BLaER1 (cell line): ENCODE measurements at regions not wholly inside any gene's neighbourhood (a gene's known extent, or its start where the extent isn't known, plus 50 kb on each side); places are given as distances from the start of the nearest gene placed in this dataset.

Experiments used
- H3K27ac ChIP-seq: shearing (Covaris generic); formaldehyde crosslinking; 2 replicates; pipeline ENCODE4 v1.8.1; 2022
- H3K27me3 ChIP-seq: shearing (Covaris generic); formaldehyde crosslinking; 2 replicates; pipeline ENCODE4 v1.8.1; 2022
- H3K36me3 ChIP-seq: shearing (Covaris generic); formaldehyde crosslinking; 2 replicates; pipeline ENCODE4 v1.8.1; 2022
- H3K4me1 ChIP-seq: shearing (Covaris generic); formaldehyde crosslinking; 2 replicates; pipeline ENCODE4 v1.8.1; 2022
- H3K4me2 ChIP-seq: shearing (Covaris generic); formaldehyde crosslinking; 2 replicates; pipeline ENCODE4 v1.8.1; 2022
- H3K4me3 ChIP-seq: shearing (Covaris generic); formaldehyde crosslinking; 2 replicates; pipeline ENCODE4 v1.8.1; 2022
- H3K9ac ChIP-seq: shearing (Covaris generic); formaldehyde crosslinking; 2 replicates; pipeline ENCODE4 v1.8.1; 2022
- H3K9me3 ChIP-seq: shearing (Covaris generic); formaldehyde crosslinking; 2 replicates; pipeline ENCODE4 v1.8.1; 2022
- H4K20me1 ChIP-seq: shearing (Covaris generic); formaldehyde crosslinking; 2 replicates; pipeline ENCODE4 v1.8.1; 2022
- Cebpa-rat ChIP-seq: shearing (Covaris generic); IDR thresholded peaks from 2 replicates; pipeline ENCODE4 v1.8.1; 2022

- no peaks in the 10 kb centered on the region for H3K36me3 ChIP-seq
- no peak overlapping the region for H3K4me3 ChIP-seq
- no peaks in the 10 kb centered on the region for H3K9me3 ChIP-seq
- H3K4me2 ChIP-seq, result no peak overlapping the region
- no peak for TF ChIP-seq Cebpa-rat
- no peak overlapping the region for H3K27ac ChIP-seq
- no peaks in the 10 kb centered on the region for H3K27me3 ChIP-seq
- peaks cover 3% of the 10 kb centered on the region for H3K4me1 ChIP-seq
- H3K9ac ChIP-seq, result no peak overlapping the region
- H4K20me1 ChIP-seq, result no peaks in the 10 kb centered on the region
Observed at GRCh38 chr7:25544254-25544653, 316.0 kb upstream of the NPVF start.

GRCh38 chr7:25545124-25546008 lies 317.1 kb upstream of the NPVF start:
- Histone ChIP-seq H3K4me2 (no peak overlapping the region), H3K27me3 (no peaks in the 10 kb centered on the region), H4K20me1 (no peaks in the 10 kb centered on the region), H3K4me1 (no peaks in the 10 kb centered on the region), H3K9ac (no peak overlapping the region), H3K9me3 (no peaks in the 10 kb centered on the region), H3K27ac (no peak overlapping the region), H3K4me3 (no peak overlapping the region), H3K36me3 (no peaks in the 10 kb centered on the region)
- no peak for TF ChIP-seq Cebpa-rat

- Histone ChIP-seq H3K9ac (no peak overlapping the region), H3K4me2 (no peak overlapping the region), H3K4me3 (no peak overlapping the region), H3K27ac (no peak overlapping the region), H3K4me1 (no peaks in the 10 kb centered on the region), H3K27me3 (no peaks in the 10 kb centered on the region), H3K9me3 (no peaks in the 10 kb centered on the region), H4K20me1 (no peaks in the 10 kb centered on the region), H3K36me3 (no peaks in the 10 kb centered on the region)
- TF ChIP-seq Cebpa-rat, result no peak
Observed at GRCh38 chr7:25546306-25546705, 318.0 kb upstream of the NPVF start.

DNA sequence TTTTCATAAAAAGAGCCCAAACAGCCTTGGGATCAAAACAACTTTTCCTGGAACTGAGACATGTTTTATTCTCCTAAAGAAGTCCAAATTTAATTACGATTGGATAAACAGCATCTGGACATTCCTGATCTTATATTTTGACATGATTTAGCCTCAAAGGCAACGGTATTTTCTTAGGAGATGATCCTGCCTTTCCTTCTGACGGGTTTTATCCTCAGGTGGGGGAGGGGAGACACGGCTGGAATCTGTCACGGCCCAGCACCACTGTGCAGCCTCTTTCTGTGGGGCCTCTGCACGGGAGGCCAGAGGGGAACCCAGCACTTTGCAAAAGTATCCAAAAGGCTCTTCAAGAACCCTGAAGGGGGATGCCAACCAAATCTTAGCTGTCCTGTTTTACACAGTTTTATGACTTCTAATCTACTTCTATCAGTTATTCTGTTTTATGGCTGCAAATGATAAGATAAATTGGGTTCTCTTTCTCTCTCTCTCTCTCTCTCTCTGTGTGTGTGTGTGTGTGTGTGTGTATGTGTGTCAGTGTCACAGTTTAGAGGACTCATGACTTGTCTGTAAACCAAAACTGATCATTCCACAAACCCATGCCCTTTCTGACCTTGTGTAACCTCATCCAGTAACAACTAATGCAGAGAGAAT lies 321.1 kb upstream of the NPVF start:
- H3K27me3 ChIP-seq, result no peaks in the 10 kb centered on the region
- H3K4me3 ChIP-seq, result no peak overlapping the region
- H4K20me1 ChIP-seq, result no peaks in the 10 kb centered on the region
- H3K4me2 ChIP-seq, result no peak overlapping the region
- H3K9ac ChIP-seq, result no peak overlapping the region
- no peak for TF ChIP-seq Cebpa-rat
- H3K27ac ChIP-seq, result no peak overlapping the region
- no peaks in the 10 kb centered on the region for H3K9me3 ChIP-seq
- H3K4me1 ChIP-seq, result peaks cover 16% of the 10 kb centered on the region
- no peaks in the 10 kb centered on the region for H3K36me3 ChIP-seq

DNA sequence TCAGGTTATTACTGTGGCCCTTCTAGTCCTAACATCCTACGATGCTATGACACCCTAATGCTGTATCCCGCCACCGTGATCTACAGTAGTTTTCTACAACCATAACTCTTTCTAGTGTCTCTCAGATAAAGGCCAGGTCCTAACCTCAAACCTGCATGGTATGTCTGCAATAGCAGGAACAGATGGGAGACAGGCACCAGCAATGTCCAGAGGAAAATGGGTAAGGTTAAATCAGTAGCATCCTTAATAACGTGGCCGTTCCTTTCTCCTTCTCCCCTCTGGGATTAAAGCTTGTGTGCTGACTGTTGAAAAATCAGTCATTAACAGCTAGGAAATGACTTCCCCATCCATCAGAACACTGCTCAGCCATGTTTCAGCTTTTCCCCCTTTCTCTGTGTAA lies 321.9 kb upstream of the NPVF start:
- Histone ChIP-seq H3K9me3 (no peaks in the 10 kb centered on the region), H3K27me3 (no peaks in the 10 kb centered on the region), H3K27ac (no peak overlapping the region), H3K4me3 (no peak overlapping the region), H3K36me3 (no peaks in the 10 kb centered on the region), H3K9ac (no peak overlapping the region), H3K4me2 (no peak overlapping the region), H4K20me1 (no peaks in the 10 kb centered on the region), H3K4me1 (peaks cover 16% of the 10 kb centered on the region)
- no peak for TF ChIP-seq Cebpa-rat

GRCh38 chr7:25552998-25553397 lies 324.7 kb upstream of the NPVF start:
- H3K4me1 ChIP-seq, result peaks cover 16% of the 10 kb centered on the region
- no peak overlapping the region for H3K4me3 ChIP-seq
- H4K20me1 ChIP-seq, result no peaks in the 10 kb centered on the region
- no peak overlapping the region for H3K27ac ChIP-seq
- no peaks in the 10 kb centered on the region for H3K27me3 ChIP-seq
- peak overlapping the region; percentile 66 for H3K4me2 ChIP-seq
- H3K36me3 ChIP-seq, result no peaks in the 10 kb centered on the region
- TF ChIP-seq Cebpa-rat, result no peak
- H3K9me3 ChIP-seq, result no peaks in the 10 kb centered on the region
- H3K9ac ChIP-seq, result no peak overlapping the region

DNA sequence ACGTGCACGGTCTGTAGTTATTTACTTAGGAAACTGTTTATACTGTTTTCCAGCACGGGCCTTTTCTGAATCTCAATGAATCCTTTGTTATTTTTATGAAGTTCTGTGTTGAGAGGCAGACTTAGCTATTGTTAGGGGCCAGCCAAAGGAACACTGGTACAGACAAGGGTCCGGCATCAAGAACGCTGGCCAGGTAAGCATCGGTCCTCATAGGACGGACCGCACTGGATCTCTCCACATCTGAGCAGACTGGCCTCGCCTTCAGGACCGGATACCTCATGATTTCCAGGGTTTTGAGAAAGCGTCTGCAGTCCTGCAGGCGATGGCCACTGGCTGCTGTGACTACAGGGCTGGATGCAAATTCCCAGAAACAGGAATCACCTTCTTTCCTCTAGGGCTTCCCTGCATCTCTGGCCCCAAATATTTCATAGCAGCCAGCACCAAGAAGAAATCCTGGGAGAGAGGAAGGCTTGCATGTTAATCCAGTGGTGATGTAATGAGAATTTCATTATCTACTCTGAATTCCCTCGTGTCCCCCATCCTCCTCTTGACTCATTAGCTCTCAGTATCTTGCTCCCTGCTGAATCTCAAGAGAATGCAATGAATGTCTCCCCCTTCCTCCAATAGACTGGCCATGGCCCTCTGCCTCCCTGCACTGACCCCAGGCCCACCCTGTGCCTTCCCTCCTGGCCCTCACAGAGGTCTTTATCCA lies 325.4 kb upstream of the NPVF start:
- Histone ChIP-seq H3K9ac (no peak overlapping the region), H3K36me3 (no peaks in the 10 kb centered on the region), H4K20me1 (no peaks in the 10 kb centered on the region), H3K27me3 (no peaks in the 10 kb centered on the region), H3K4me3 (no peak overlapping the region), H3K27ac (no peak overlapping the region), H3K4me2 (peak overlapping the region; percentile 66), H3K4me1 (peaks cover 16% of the 10 kb centered on the region), H3K9me3 (peaks cover 5% of the 10 kb centered on the region; the same call in 1 of the 2 replicates)
- TF ChIP-seq Cebpa-rat, result no peak

DNA sequence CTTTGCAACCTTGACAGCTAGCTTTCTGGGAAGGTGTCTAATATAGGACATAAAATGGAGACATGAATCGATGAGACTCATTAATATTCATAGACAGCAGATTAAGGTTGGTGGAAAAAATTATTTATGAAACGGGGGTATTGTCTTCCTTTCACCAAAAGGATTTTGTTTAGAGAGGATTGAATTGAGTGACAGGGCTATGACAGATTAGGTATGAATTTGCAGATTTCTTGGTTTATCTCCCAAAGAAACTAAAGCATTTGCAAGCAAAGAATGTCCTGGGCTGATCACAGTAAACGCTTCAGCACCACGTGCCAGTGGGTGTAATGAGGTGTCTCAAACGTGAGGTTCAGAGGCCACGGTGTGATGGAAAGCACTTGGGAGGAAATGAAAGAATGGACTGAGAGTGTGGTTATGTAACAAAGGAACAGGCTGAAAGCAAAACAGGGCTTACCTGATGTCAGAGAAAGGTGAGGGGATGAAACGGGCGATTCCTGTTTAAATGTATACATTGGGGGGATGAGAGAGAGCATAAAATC lies 329.2 kb upstream of the NPVF start:
- TF ChIP-seq Cebpa-rat, result no peak
- Histone ChIP-seq H4K20me1 (no peaks in the 10 kb centered on the region), H3K36me3 (no peaks in the 10 kb centered on the region), H3K9ac (no peak overlapping the region), H3K4me2 (no peak overlapping the region), H3K4me3 (no peak overlapping the region), H3K27ac (no peak overlapping the region), H3K9me3 (peaks cover 6% of the 10 kb centered on the region; the same call in 1 of the 2 replicates), H3K4me1 (peaks cover 22% of the 10 kb centered on the region), H3K27me3 (no peaks in the 10 kb centered on the region)

- H3K27ac ChIP-seq, result no peak overlapping the region
- no peak for TF ChIP-seq Cebpa-rat
- no peak overlapping the region for H3K4me3 ChIP-seq
- peaks cover 24% of the 10 kb centered on the region for H3K4me1 ChIP-seq
- H3K4me2 ChIP-seq, result no peak overlapping the region
- H4K20me1 ChIP-seq, result no peaks in the 10 kb centered on the region
- no peaks in the 10 kb centered on the region for H3K27me3 ChIP-seq
- no peak overlapping the region for H3K9ac ChIP-seq
- H3K36me3 ChIP-seq, result no peaks in the 10 kb centered on the region
- peaks cover 6% of the 10 kb centered on the region; the same call in 1 of the 2 replicates for H3K9me3 ChIP-seq
Observed at GRCh38 chr7:25557930-25558329, 329.6 kb upstream of the NPVF start.
